Loucy (cell line): ENCODE measurements at regions not wholly inside any gene's neighbourhood (a gene's known extent, or its start where the extent isn't known, plus 50 kb on each side); places are given as distances from the start of the nearest gene placed in this dataset.

Experiments used
- H2AFZ ChIP-seq: fragments of 200-600 bp; sonication (generic); 2 replicates; pipeline ENCODE4 v1.6.0; 2016; ENCODE audit warnings: antibody characterized with exemption, mild to moderate bottlenecking, low read length, moderate library complexity
- H3F3A ChIP-seq: fragments of 200-600 bp; 2 replicates; pipeline ENCODE4 v1.6.0; 2016; ENCODE audit warnings: antibody characterized with exemption, low read depth, mild to moderate bottlenecking
- H3K27me3 ChIP-seq: fragments of 200-600 bp; sonication (generic); 2 replicates; pipeline ENCODE4 v1.6.1; 2014; ENCODE audit warnings: low read length, mild to moderate bottlenecking; ENCODE audit not compliant: insufficient read depth, poor library complexity, severe bottlenecking
- H3K36me3 ChIP-seq: fragments of 200-600 bp; sonication (generic); 2 replicates; pipeline ENCODE4 v1.6.1; 2016; ENCODE audit warnings: low read length; ENCODE audit not compliant: insufficient read depth
- H3K4me1 ChIP-seq: fragments of 200-600 bp; sonication (generic); 2 replicates; pipeline ENCODE4 v1.5.1; 2014; ENCODE audit warnings: low read length, mild to moderate bottlenecking; ENCODE audit not compliant: insufficient read depth, poor library complexity, severe bottlenecking
- H3K4me2 ChIP-seq: fragments of 200-600 bp; sonication (generic); 2 replicates; pipeline ENCODE4 v1.6.0; 2014; ENCODE audit warnings: antibody characterized with exemption, low read length, low read depth, mild to moderate bottlenecking; ENCODE audit not compliant: poor library complexity, severe bottlenecking
- H3K4me3 ChIP-seq: fragments of 200-600 bp; sonication (generic); 2 replicates; pipeline ENCODE4 v1.5.1; 2014; ENCODE audit warnings: low read length, mild to moderate bottlenecking, mixed read lengths; ENCODE audit not compliant: poor library complexity, severe bottlenecking
- H3K79me2 ChIP-seq: fragments of 200-600 bp; sonication (generic); 2 replicates; pipeline ENCODE4 v1.6.1; 2014; ENCODE audit warnings: low read length; ENCODE audit not compliant: insufficient read depth
- H3K9ac ChIP-seq: fragments of 200-600 bp; sonication (generic); 2 replicates; pipeline ENCODE4 v1.6.0; 2014; ENCODE audit warnings: mild to moderate bottlenecking, low read depth, low read length, moderate library complexity; ENCODE audit not compliant: poor library complexity, severe bottlenecking
- H3K9me2 ChIP-seq: fragments of 200-600 bp; sonication (generic); replicated peaks from 2 replicates; pipeline ENCODE4 v1.6.1; 2016; ENCODE audit warnings: low read depth, low read length, mixed read lengths
- H3K9me3 ChIP-seq: fragments of 200-600 bp; sonication (generic); 2 replicates; pipeline ENCODE4 v1.6.1; 2014; ENCODE audit warnings: mild to moderate bottlenecking, antibody characterized with exemption, low read length, low read depth; ENCODE audit not compliant: insufficient read depth
- H4K20me1 ChIP-seq: fragments of 200-600 bp; sonication (generic); 2 replicates; pipeline ENCODE4 v1.6.0; 2014; ENCODE audit warnings: antibody characterized with exemption, low read length, mild to moderate bottlenecking; ENCODE audit not compliant: insufficient read depth, poor library complexity, severe bottlenecking
- CTCF ChIP-seq: fragments of 200-600 bp; sonication (generic); conservative IDR thresholded peaks from 2 replicates; pipeline ENCODE4 v1.5.1; 2014; ENCODE audit warnings: mild to moderate bottlenecking, antibody characterized with exemption, low read length
- EZH2phosphoT487 ChIP-seq: fragments of 200-600 bp; IDR thresholded peaks from 2 replicates; pipeline ENCODE4 v1.6.1; 2018; ENCODE audit warnings: antibody characterized with exemption, mild to moderate bottlenecking, moderate library complexity, borderline replicate concordance

- Histone ChIP-seq H3F3A (no peaks in the 10 kb centered on the region), H3K4me3 (no peak overlapping the region), H3K9me3 (no peaks in the 10 kb centered on the region), H3K27me3 (no peaks in the 10 kb centered on the region), H3K79me2 (no peaks in the 10 kb centered on the region), H2AFZ (no peak overlapping the region), H3K4me2 (no peak overlapping the region), H3K9me2 (no peaks in the 10 kb centered on the region), H3K4me1 (no peaks in the 10 kb centered on the region), H4K20me1 (no peaks in the 10 kb centered on the region), H3K36me3 (no peaks in the 10 kb centered on the region), H3K9ac (no peak overlapping the region)
- TF ChIP-seq EZH2phosphoT487 (no peak), CTCF (no peak)
These were observed 523.8 kb upstream of the SETBP1 start for GRCh38 chr18:44156776-44157335.

GRCh38 chr18:44170208-44170880 lies 510.3 kb upstream of the SETBP1 start:
- Histone ChIP-seq H3K79me2 (no peaks in the 10 kb centered on the region), H3K9me3 (no peaks in the 10 kb centered on the region), H3K9me2 (no peaks in the 10 kb centered on the region), H4K20me1 (no peaks in the 10 kb centered on the region), H3K27me3 (no peaks in the 10 kb centered on the region), H3K36me3 (no peaks in the 10 kb centered on the region), H3K4me3 (no peak overlapping the region), H2AFZ (no peak overlapping the region), H3K4me2 (no peak overlapping the region), H3K4me1 (no peaks in the 10 kb centered on the region), H3K9ac (no peak overlapping the region), H3F3A (no peaks in the 10 kb centered on the region)
- TF ChIP-seq CTCF (no peak), EZH2phosphoT487 (no peak)

GRCh38 chr18:44171301-44171700 lies 509.4 kb upstream of the SETBP1 start:
- no peaks in the 10 kb centered on the region for H4K20me1 ChIP-seq
- no peaks in the 10 kb centered on the region for H3K9me3 ChIP-seq
- H3K9ac ChIP-seq, result no peak overlapping the region
- no peaks in the 10 kb centered on the region for H3K27me3 ChIP-seq
- H3F3A ChIP-seq, result no peaks in the 10 kb centered on the region
- no peaks in the 10 kb centered on the region for H3K79me2 ChIP-seq
- no peak overlapping the region for H3K4me3 ChIP-seq
- no peak overlapping the region for H3K4me2 ChIP-seq
- no peaks in the 10 kb centered on the region for H3K4me1 ChIP-seq
- H2AFZ ChIP-seq, result no peak overlapping the region
- no peak for TF ChIP-seq CTCF
- no peak for TF ChIP-seq EZH2phosphoT487
- no peaks in the 10 kb centered on the region for H3K36me3 ChIP-seq
- H3K9me2 ChIP-seq, result no peaks in the 10 kb centered on the region
